SH-SY5Y (cell line): ENCODE measurements at regions not wholly inside any gene's neighbourhood (a gene's known extent, or its start where the extent isn't known, plus 50 kb on each side); places are given as distances from the start of the nearest gene placed in this dataset.

ENCODE experiments used
- GATA2 ChIP-seq: IDR thresholded peaks from 2 replicates; pipeline ENCODE4 v1.6.1; 2011; ENCODE audit warnings: mild to moderate bottlenecking, low read depth, low read length
- GATA3 ChIP-seq: IDR thresholded peaks from 2 replicates; pipeline ENCODE4 v1.6.1; 2011; ENCODE audit warnings: low read depth, mild to moderate bottlenecking, low read length, moderate library complexity

GRCh38 chr15:25535866-25536265 is 97.0 kb upstream of the UBE3A start:
- TF ChIP-seq GATA2 = no peak
- TF ChIP-seq GATA3 = no peak

- TF ChIP-seq GATA2 (no peak), GATA3 (no peak)
Measured at GRCh38 chr15:25534293-25534692, 95.5 kb upstream of the UBE3A start.

GRCh38 chr15:25532269-25533140 is 93.7 kb upstream of the UBE3A start:
- TF ChIP-seq GATA2 (no peak), GATA3 (no peak)

- no peak for TF ChIP-seq GATA2
- TF ChIP-seq GATA3 = no peak
Measured at GRCh38 chr15:25529774-25530173, 91.0 kb upstream of the UBE3A start.

- TF ChIP-seq GATA2 (no peak), GATA3 (no peak)
Measured at GRCh38 chr15:25527118-25527517, 88.3 kb upstream of the UBE3A start.

DNA sequence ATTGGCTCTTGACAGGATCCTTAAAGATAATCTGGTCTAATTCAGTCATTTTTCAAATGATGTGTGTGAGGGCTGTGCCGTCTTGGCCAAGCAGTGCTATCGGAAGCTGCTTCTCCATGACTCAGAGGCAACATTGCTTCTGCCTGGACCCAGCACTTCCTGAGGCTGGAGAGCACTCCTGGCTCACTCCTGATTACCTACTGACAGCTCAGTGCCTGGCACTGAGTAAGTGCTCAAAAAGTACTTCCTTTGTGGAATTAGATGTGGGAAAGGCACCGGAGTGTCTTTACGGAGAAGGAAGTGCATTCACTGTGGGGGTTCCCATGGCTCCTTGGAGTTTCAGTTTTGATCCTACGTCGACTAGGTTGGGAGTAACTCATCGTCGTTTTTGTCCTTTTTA is 86.9 kb upstream of the UBE3A start:
- TF ChIP-seq GATA2 (no peak), GATA3 (no peak)

DNA sequence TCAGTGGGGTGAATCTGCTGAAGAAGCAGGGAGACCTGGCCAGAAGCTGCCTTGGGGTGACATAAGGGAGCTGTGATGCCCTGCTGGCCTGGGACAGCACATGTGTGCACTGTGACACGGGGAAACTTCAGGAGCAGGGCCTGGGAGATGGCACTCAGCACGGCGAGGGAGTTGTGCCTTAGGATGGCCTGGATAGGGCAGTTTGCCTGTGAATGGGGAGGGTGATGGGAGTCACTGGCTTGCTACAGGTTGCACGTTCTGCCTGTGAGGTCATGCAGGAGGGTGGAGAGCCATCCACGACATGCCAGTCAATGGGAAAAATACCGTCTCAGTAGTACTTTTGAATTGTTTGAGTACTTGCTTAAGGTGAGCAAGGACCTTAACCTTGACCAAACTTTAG is 76.8 kb upstream of the UBE3A start:
- TF ChIP-seq GATA3 (no peak), GATA2 (no peak)

- no peak for TF ChIP-seq GATA2
- no peak for TF ChIP-seq GATA3
Measured at GRCh38 chr15:25514522-25514921, 75.7 kb upstream of the UBE3A start.

DNA sequence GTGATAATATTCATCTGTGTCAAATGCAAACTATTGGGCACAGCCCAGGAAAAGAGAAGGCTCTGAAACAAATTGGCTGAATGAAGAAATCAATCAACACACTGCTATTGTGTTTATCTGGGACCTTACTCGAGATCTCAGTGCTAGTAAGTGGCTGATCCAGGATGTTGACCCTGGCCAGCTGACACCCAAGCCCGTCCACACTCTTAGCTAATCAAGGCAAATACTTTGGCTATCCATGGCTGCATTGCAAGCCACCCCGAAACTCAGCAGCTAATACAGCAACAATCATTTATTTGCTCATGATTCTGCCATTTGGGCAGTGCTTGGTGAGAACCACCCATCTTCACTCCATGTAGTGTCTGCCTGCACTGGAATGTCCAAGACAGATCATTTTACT is 74.1 kb upstream of the UBE3A start:
- TF ChIP-seq GATA2 = no peak
- TF ChIP-seq GATA3 = no peak

DNA sequence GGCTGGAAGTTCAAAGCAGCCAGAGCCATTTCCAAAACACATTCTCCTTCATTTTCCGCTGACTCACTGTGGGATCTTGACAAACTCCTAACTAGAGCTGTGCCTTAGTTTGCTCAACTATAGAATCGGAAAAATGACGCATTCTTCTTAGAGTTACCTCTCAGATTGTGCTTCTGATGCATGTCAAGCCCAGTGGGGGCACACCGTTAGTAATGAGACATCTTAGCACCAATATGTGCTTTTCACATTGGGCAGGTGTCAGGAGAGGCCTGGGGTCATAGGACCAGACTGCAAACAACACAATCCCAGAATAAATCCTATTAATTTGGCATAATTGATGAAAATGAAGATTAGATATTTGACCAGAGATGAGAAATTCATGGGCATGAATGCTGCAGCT is 71.3 kb upstream of the UBE3A start:
- no peak for TF ChIP-seq GATA3
- TF ChIP-seq GATA2 = no peak

DNA sequence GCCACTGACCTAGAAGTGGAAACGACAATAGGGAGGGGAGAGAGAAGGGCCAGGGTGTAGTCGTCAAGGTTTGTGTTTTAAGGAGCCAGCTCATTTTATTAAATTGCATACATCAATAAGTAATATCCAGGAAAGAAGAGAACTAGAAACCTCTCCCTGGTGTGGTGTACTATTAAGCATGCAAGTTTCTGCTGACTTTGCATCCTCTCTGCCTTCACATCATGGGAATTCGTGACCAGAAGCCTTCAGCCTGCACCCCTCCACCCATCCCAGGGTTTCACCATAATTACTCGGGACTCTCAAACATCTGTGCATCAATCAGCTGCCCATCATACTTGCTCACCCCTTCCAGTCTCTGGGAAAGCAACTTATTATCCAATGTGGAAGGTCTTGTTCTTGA is 70.9 kb upstream of the UBE3A start:
- no peak for TF ChIP-seq GATA3

DNA sequence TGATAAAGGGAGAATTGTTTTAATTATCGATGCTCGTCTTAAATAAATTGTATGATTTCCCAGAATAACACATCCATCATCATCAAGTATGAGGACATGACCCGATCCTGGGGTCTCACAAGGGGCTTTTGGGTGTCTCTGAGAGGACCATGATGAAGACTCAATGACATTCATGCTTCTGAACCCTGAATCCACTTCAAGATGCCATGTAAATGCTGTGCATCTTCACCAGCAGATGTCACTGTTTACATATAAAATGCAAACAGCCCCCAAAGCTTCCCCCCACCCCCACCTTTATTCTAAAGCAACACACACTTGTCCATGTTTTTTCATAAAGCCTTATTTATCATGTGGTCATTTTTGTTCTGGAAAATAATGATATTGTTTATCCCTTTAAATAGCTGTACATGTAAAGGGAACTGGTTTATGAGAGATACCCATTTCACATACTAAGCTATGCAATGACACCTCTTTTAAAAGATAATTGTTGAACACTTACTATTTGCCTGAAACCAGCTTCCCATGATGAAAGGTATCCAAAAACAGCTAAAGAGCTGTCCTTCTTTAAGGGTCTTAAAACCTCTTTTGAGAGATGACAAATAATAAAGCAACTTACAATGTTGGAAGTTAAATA is 69.7 kb upstream of the UBE3A start:
- TF ChIP-seq GATA3 = no peak
- no peak for TF ChIP-seq GATA2

- no peak for TF ChIP-seq GATA2
- TF ChIP-seq GATA3 = no peak
Measured at GRCh38 chr15:25504307-25504706, 65.5 kb upstream of the UBE3A start.

GRCh38 chr15:25501828-25502446 is 63.1 kb upstream of the UBE3A start:
- no peak for TF ChIP-seq GATA3
- no peak for TF ChIP-seq GATA2

GRCh38 chr15:25498835-25499234 is 60.0 kb upstream of the UBE3A start:
- TF ChIP-seq GATA3 = no peak
- TF ChIP-seq GATA2 = no peak

GRCh38 chr15:25497934-25498333 is 59.1 kb upstream of the UBE3A start:
- no peak for TF ChIP-seq GATA3
- TF ChIP-seq GATA2 = no peak
